Sigmoid colon (tissue), 6 donors: ENCODE measurements at regions not wholly inside any gene's neighbourhood (a gene's known extent, or its start where the extent isn't known, plus 50 kb on each side); places are given as distances from the start of the nearest gene placed in this dataset.

Experiments
- DNase-seq: peaks from one replicate; pipeline ENCODE4 v3.0.0-alpha.2; 2019
- H3K27ac ChIP-seq, 4 donors: fragments of 200-600 bp; sonication (generic); one replicate each; pipeline ENCODE4 v1.5.1; 2016 to 2019; ENCODE audit warnings: mild to moderate bottlenecking in 1 of 4
- H3K27me3 ChIP-seq, 3 donors: fragments of 200-600 bp; sonication (generic); one replicate each; pipeline ENCODE4 v1.5.1; 2019; ENCODE audit warnings: mild to moderate bottlenecking in 1 of 3
- H3K36me3 ChIP-seq, 4 donors: fragments of 200-600 bp; sonication (generic); one replicate each; pipeline ENCODE4 v1.5.1; 2016 to 2019
- H3K4me1 ChIP-seq, 4 donors: fragments of 200-600 bp; sonication (generic); one replicate each; pipeline ENCODE4 v1.5.1; 2017 to 2019
- H3K4me3 ChIP-seq, 4 donors: fragments of 200-600 bp; sonication (generic); one replicate each; pipeline ENCODE4 v1.5.1; 2017 to 2019; ENCODE audit warnings: mild to moderate bottlenecking in 2 of 4, moderate library complexity in 1 of 4
- H3K9me3 ChIP-seq, 4 donors: fragments of 200-600 bp in 3 of 4; sonication (generic) in 3 of 4; one replicate each; pipeline versions ENCODE4 v1.5.1 to v1.6.1; 2013 to 2019
- EP300 ChIP-seq, 4 donors: sonication (generic); formaldehyde crosslinking; IDR thresholded peaks; one replicate each; pipeline ENCODE4 v1.6.1; 2017; ENCODE audit warnings: antibody characterized with exemption in 4 of 4
- POLR2A ChIP-seq, 2 donors: fragments of 450-650 bp; IDR thresholded peaks; one replicate each; pipeline ENCODE4 v1.6.1; 2016; ENCODE audit warnings: antibody characterized with exemption in 2 of 2, mild to moderate bottlenecking in 2 of 2, moderate library complexity in 2 of 2
- POLR2AphosphoS5 ChIP-seq, 4 donors: sonication (generic); formaldehyde crosslinking; IDR thresholded peaks; one replicate each; pipeline ENCODE4 v1.6.1; 2017; ENCODE audit warnings: antibody characterized with exemption in 4 of 4
- WGBS, 2 donors: extraction: QIAGEN DNeasy Blood & Tissue Kit; methylation state at CpG; one replicate each; pipeline ENCODE4 v1.1.7; 2013; 5-methylcytosine and 5-hydroxymethylcytosine counted together
- intact Hi-C: fragments of 100-400 bp; cut with DNase I; formaldehyde crosslinking; loops from one replicate; pipeline ENCODE4 v1.15.1; 2023
- TF ChIP-seq, protein P1 (sequence below), 4 experiments: fragments of 450-650 bp in 3 of 4; fragments of 200-600 bp in 1 of 4; IDR thresholded peaks; one replicate each; pipeline ENCODE4 v1.5.1; 2016 to 2019; ENCODE audit warnings: antibody characterized with exemption in 4 of 4, mild to moderate bottlenecking in 3 of 4, moderate library complexity in 2 of 4
- donor health status: healthy with polysubstance abuse.
- donor health status: healthy.

DNA sequence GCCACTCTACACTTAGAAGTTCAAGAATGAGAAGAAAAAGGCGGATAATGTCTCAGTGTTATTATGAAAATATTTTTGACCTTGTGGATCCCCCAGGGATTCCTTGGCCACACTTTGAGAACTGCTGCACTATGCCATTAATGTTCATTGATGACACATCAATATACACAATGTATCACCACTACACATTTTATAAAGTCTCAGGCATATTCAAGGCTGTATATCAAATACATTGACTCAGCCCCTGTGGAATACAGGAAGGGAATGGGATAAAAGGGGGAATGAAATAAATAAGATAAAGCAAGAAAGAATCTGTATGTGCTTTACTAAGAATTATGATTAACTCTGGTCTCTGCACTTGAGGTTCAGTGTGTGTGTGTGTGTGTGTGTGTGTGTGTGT, 69.1 kb downstream of the INHBB start:
- no peak for TF ChIP-seq POLR2A (IDR thresholded peaks at IDR 0.05)
- TF ChIP-seq, protein P1, sequence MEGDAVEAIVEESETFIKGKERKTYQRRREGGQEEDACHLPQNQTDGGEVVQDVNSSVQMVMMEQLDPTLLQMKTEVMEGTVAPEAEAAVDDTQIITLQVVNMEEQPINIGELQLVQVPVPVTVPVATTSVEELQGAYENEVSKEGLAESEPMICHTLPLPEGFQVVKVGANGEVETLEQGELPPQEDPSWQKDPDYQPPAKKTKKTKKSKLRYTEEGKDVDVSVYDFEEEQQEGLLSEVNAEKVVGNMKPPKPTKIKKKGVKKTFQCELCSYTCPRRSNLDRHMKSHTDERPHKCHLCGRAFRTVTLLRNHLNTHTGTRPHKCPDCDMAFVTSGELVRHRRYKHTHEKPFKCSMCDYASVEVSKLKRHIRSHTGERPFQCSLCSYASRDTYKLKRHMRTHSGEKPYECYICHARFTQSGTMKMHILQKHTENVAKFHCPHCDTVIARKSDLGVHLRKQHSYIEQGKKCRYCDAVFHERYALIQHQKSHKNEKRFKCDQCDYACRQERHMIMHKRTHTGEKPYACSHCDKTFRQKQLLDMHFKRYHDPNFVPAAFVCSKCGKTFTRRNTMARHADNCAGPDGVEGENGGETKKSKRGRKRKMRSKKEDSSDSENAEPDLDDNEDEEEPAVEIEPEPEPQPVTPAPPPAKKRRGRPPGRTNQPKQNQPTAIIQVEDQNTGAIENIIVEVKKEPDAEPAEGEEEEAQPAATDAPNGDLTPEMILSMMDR (IDR thresholded peaks at IDR 0.05): no peak
- no peak overlapping the region for H3K4me3 ChIP-seq
- H3K27me3 ChIP-seq: no peaks in the 10 kb centered on the region
- WGBS, 2 donors: 85 to 88% methylated on average over 1 of the region's 1 CpG
- no peak for DNase-seq
- no peak overlapping the region for H3K27ac ChIP-seq
- no peaks in the 10 kb centered on the region for H3K36me3 ChIP-seq
- H3K4me1 ChIP-seq: no peaks in the 10 kb centered on the region
- intact Hi-C loops: no loop called here
- H3K9me3 ChIP-seq: peaks cover 0 to under 1% (median 0%) of the 10 kb centered on the region in 4 donors

DNA sequence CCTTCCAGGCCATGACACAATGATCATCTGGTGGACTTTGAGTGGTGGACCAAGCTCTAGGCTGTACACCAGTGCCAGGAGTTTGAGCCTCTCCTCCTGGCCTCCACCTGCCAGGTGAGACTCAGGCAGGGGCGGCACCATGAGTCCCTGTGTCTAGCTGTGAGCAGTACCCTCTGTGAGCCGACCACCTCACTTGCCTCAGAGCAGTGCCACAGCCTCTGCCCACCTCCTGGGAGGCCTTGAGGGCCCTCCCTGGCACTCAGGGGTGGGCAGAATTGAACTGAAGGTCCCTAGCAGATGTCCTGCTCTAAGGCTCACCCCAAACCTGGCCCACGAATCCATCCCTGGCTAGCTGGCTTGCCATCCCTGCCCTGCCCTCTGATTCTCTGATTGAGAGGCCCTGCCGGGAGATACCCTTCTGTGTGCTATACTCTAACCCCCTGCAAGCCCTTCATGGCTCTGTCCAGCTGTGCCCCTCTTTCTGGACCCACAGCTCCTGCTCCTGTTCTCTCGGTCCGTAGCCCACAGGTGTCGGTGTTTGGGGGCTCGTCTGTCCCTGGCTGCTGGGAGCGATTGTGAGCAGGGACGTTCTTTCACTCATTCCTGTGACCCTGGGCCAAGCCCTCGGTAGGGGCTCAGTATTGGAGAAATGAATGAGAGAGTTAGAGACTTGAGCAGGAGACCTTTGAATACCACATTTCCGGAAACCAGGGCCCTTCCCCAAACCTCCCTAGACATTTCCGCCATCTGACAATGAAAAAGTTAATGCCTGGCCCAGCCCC, 70.0 kb downstream of the INHBB start:
- DNase-seq: no peak

DNA sequence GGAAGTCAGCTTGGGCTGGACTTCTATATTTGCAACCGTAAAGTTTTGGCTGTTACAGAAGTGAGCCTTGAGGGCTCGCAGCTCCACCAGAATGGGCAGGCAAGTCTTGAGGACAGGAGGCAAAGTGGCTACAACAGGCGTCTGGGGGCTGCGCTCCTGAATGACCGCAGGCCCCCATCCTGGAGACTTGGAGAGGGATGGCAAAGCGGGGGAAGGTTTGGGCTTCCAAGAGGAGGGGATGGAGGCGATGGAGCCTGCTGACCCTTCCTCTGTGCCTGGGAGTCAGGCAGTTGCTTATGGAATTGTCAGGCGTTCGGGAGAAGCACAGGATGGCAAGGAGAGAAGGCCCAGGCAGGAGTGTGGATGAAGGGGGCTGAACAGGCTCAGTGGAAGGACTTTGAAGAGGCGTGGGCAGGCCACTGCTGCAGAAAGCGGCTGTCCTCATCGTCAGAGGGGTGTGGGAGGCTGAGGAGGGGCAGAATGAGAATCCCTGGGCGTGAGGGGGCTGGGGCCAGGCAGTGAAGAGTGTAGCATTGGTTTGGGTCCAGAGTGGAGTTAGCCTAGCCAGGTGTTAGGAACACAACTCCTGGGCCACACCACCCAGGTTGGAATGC, 72.3 kb downstream of the INHBB start:
- WGBS, 2 donors: 78 to 84% methylated on average over 13 of the region's 13 CpGs
- Histone ChIP-seq H3K36me3 (no peaks in the 10 kb centered on the region), H3K27ac (no peak overlapping the region), H3K27me3 (no peaks in the 10 kb centered on the region), H3K4me1 (no peaks in the 10 kb centered on the region), H3K9me3 (no peaks in the 10 kb centered on the region), H3K4me3 (no peak overlapping the region)
- TF ChIP-seq POLR2A (IDR thresholded peaks at IDR 0.05) (no peak), EP300 (IDR thresholded peaks at IDR 0.05) (no peak)
- no peak for DNase-seq
- intact Hi-C loops: no loop called here

More for the DNA sequence above, 70.0 kb downstream of the INHBB start:
- no peak overlapping the region for H3K27ac ChIP-seq
- no peak for TF ChIP-seq EP300 (IDR thresholded peaks at IDR 0.05)
- no peak for TF ChIP-seq POLR2A (IDR thresholded peaks at IDR 0.05)
- TF ChIP-seq, protein P1 (IDR thresholded peaks at IDR 0.05): no peak
- no peak for TF ChIP-seq POLR2AphosphoS5 (IDR thresholded peaks at IDR 0.05)
- H3K9me3 ChIP-seq: no peaks in the 10 kb centered on the region
- intact Hi-C loops: no loop called here
- H3K27me3 ChIP-seq: no peaks in the 10 kb centered on the region
- no peaks in the 10 kb centered on the region for H3K36me3 ChIP-seq
- H3K4me1 ChIP-seq: no peaks in the 10 kb centered on the region
- 90% methylated on average over 13 of the region's 13 CpGs for WGBS, 2 donors
- no peak overlapping the region for H3K4me3 ChIP-seq

DNA sequence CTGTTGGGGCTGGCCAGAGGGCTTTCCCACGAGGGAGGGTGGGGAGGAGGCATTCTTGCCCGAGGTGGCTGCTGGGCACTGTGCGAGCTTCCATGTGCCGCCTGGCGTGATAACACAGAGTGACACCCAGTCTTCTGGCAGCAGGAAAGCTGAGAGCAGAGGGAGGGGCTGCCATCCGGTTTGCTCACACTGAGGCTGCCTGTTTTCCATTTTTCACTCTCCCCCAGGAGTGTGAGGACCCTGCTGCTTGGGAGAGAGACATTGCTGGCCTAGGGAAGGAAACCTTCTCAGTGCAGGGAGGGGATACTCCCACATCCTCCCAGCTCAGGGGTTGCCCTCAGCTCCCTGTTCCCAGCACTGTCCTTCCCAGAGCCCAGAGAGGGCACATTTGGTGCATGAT, 73.1 kb downstream of the INHBB start:
- intact Hi-C loops: no loop called here
- H3K4me1 ChIP-seq: no peaks in the 10 kb centered on the region
- H3K36me3 ChIP-seq: no peaks in the 10 kb centered on the region
- 29 to 56% methylated on average over 6 of the region's 6 CpGs for WGBS, 2 donors
- no peak overlapping the region for H3K4me3 ChIP-seq
- H3K9me3 ChIP-seq: no peaks in the 10 kb centered on the region
- H3K27me3 ChIP-seq: no peaks in the 10 kb centered on the region
- DNase-seq: no peak
- TF ChIP-seq POLR2A (IDR thresholded peaks at IDR 0.05) (no peak), POLR2AphosphoS5 (IDR thresholded peaks at IDR 0.05) (no peak), EP300 (IDR thresholded peaks at IDR 0.05) (no peak)
- TF ChIP-seq, protein P1 (IDR thresholded peaks at IDR 0.05): no peak
- H3K27ac ChIP-seq: no peak overlapping the region

DNA sequence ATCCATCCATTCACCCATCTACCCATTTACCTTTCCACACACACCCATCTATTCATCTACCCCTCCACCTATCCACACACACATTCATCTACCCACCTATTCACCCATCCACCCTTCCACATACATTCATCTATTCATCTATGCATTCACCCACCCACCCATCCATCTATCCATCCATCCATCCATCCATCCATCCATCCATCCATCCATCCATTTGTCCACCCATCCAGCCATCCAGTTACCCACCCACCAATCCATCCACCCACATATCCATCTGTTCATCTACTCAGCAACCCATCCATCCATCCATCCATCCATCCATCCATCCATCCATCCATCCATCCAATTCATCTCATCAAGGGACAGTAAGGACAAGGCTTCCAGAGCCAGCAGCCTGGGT, 74.0 kb downstream of the INHBB start:
- intact Hi-C loops: no loop called here
- Histone ChIP-seq H3K36me3 (no peaks in the 10 kb centered on the region), H3K27me3 (no peaks in the 10 kb centered on the region), H3K4me1 (no peaks in the 10 kb centered on the region), H3K4me3 (no peak overlapping the region), H3K27ac (no peak overlapping the region), H3K9me3 (no peaks in the 10 kb centered on the region)
- TF ChIP-seq EP300 (IDR thresholded peaks at IDR 0.05) (no peak), POLR2AphosphoS5 (IDR thresholded peaks at IDR 0.05) (no peak), POLR2A (IDR thresholded peaks at IDR 0.05) (no peak)
- TF ChIP-seq, protein P1 (IDR thresholded peaks at IDR 0.05): no peak
- no peak for DNase-seq
